ENCODE measurements at regions not wholly inside any gene's neighbourhood (a gene's known extent, or its start where the extent isn't known, plus 50 kb on each side); places are given as distances from the start of the nearest gene placed in this dataset.

- POLR2A ChIA-PET, result interaction anchor here (0.7 kb wide), 1 partner anchor 125 kb away, joined by 3 read pairs; no protein-coding TSS in a partner anchor
- no peak for DNase-seq (ENCODE audit: low read depth, low spot score)
- Histone ChIP-seq H3K27ac (ENCODE audit: low read depth, low read length) (no peak overlapping the region), H3K27me3 (ENCODE audit: control insufficient read depth, insufficient read depth, low read length) (peaks cover 15% of the 10 kb centered on the region), H3K9me3 (ENCODE audit: control insufficient read depth, insufficient read depth, low read length) (no peaks in the 10 kb centered on the region), H3K4me3 (ENCODE audit: low read depth, low read length) (no peak overlapping the region)
- TF ChIP-seq, protein P1, sequence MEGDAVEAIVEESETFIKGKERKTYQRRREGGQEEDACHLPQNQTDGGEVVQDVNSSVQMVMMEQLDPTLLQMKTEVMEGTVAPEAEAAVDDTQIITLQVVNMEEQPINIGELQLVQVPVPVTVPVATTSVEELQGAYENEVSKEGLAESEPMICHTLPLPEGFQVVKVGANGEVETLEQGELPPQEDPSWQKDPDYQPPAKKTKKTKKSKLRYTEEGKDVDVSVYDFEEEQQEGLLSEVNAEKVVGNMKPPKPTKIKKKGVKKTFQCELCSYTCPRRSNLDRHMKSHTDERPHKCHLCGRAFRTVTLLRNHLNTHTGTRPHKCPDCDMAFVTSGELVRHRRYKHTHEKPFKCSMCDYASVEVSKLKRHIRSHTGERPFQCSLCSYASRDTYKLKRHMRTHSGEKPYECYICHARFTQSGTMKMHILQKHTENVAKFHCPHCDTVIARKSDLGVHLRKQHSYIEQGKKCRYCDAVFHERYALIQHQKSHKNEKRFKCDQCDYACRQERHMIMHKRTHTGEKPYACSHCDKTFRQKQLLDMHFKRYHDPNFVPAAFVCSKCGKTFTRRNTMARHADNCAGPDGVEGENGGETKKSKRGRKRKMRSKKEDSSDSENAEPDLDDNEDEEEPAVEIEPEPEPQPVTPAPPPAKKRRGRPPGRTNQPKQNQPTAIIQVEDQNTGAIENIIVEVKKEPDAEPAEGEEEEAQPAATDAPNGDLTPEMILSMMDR (IDR thresholded peaks at IDR 0.05; ENCODE audit: low read depth, low read length), result no peak
- CTCF ChIA-PET, result no interaction called here
Measured at GRCh38 chr2:64237266-64237665, 93.0 kb upstream of the PELI1 start.

DNA sequence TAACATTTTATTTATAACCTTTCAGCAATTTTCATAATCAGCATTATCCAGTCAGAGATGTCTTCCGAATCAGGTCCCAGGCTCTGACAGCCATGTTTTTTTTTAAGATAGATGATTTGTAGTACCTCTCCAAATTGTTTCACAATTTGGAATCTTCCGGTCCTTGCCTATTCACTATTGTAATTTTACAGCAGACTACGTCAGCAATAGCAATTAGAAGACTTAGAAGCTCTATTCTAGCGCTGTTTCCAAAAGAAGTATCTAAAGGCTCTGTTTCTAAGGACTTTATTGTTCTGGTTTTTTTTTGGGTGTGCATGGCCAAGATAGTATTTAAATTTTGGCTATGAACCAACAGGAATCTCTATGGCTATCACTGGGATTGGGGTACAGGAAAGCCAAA lies 94.6 kb upstream of the PELI1 start:
- H3K4me3 ChIP-seq (ENCODE audit: low read depth, low read length), result no peak overlapping the region
- ChIA-PET POLR2A (no interaction called here), CTCF (interaction anchor here (1.2 kb wide), 1 partner anchor 90 kb away, joined by 4 read pairs; no protein-coding TSS in a partner anchor)
- TF ChIP-seq, protein P1 (IDR thresholded peaks at IDR 0.05; ENCODE audit: low read depth, low read length), result no peak
- H3K27ac ChIP-seq (ENCODE audit: low read depth, low read length), result no peak overlapping the region
- no peaks in the 10 kb centered on the region for H3K9me3 ChIP-seq (ENCODE audit: control insufficient read depth, insufficient read depth, low read length)
- H3K27me3 ChIP-seq (ENCODE audit: control insufficient read depth, insufficient read depth, low read length), result peaks cover 10% of the 10 kb centered on the region
- DNase-seq (ENCODE audit: low read depth, low spot score), result no peak

DNA sequence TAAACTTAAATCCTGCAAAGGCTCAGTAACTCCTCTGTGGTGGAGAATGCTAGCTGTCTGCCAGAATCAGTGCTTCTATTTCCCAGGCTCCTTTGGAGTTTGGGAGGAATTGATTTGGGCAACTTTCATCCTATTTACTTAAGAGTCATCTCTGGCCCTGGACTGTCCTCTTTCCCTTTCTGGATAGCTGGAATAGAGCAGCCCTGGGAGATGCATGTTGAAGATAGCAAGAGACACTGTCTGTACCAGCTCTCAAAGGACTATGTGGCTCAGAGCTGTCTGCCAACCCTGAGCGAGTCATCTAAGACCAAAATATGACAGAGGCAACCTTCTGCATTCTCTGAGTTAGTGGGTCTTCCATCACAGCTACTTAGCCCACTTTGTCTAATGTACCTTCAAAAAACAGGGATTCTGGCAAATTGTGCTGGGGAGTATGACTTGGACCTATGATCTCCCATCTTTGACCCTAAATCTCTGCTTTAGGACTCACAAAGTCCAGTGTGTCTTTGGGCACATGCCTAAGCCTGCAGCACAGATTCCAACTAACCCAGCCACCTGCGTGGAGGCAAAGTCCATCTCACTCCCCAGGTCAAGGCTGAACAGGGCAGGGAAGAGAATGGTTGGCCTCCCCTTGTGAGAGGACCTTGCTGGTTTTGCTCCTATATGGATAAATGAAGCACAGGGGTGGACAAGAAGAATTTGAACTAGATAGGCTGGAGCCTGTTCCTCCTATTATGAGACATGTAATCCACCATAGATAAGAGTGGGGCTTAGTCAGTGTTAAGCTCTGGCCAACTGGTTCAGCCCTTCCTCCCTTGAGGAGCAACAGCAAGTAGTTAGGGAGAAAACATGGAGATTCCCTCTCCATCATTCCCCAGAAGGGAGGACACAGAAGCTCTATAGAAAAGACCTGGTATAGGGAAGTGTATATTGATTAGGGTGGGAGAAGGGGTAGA lies 99.1 kb upstream of the PELI1 start:
- CTCF ChIA-PET, result no interaction called here
- TF ChIP-seq, protein P1 (IDR thresholded peaks at IDR 0.05; ENCODE audit: low read depth, low read length), result no peak
- Histone ChIP-seq H3K27ac (ENCODE audit: low read depth, low read length) (no peak overlapping the region), H3K9me3 (ENCODE audit: control insufficient read depth, insufficient read depth, low read length) (no peaks in the 10 kb centered on the region), H3K27me3 (ENCODE audit: control insufficient read depth, insufficient read depth, low read length) (peaks cover 26% of the 10 kb centered on the region), H3K4me3 (ENCODE audit: low read depth, low read length) (no peak overlapping the region)
- no peak for DNase-seq (ENCODE audit: low read depth, low spot score)
- POLR2A ChIA-PET, result no interaction called here

- POLR2A ChIA-PET, result no interaction called here
- no peak overlapping the region for H3K27ac ChIP-seq (ENCODE audit: low read depth, low read length)
- H3K9me3 ChIP-seq (ENCODE audit: control insufficient read depth, insufficient read depth, low read length), result no peaks in the 10 kb centered on the region
- TF ChIP-seq, protein P1 (IDR thresholded peaks at IDR 0.05; ENCODE audit: low read depth, low read length), result no peak
- H3K27me3 ChIP-seq (ENCODE audit: control insufficient read depth, insufficient read depth, low read length), result peaks cover 23% of the 10 kb centered on the region
- no peak overlapping the region for H3K4me3 ChIP-seq (ENCODE audit: low read depth, low read length)
- no peak for DNase-seq (ENCODE audit: low read depth, low spot score)
- CTCF ChIA-PET, result no interaction called here
Measured at GRCh38 chr2:64244037-64244416, 99.8 kb upstream of the PELI1 start.

GRCh38 chr2:64245631-64246030 lies 101.4 kb upstream of the PELI1 start:
- peaks cover 31% of the 10 kb centered on the region for H3K27me3 ChIP-seq (ENCODE audit: control insufficient read depth, insufficient read depth, low read length)
- no peaks in the 10 kb centered on the region for H3K9me3 ChIP-seq (ENCODE audit: control insufficient read depth, insufficient read depth, low read length)
- no peak overlapping the region for H3K27ac ChIP-seq (ENCODE audit: low read depth, low read length)
- POLR2A ChIA-PET, result no interaction called here
- CTCF ChIA-PET, result no interaction called here
- DNase-seq (ENCODE audit: low read depth, low spot score), result no peak
- no peak overlapping the region for H3K4me3 ChIP-seq (ENCODE audit: low read depth, low read length)
- TF ChIP-seq, protein P1 (IDR thresholded peaks at IDR 0.05; ENCODE audit: low read depth, low read length), result no peak

All from AG04450 (cell line).